K562 (cell line): ENCODE measurements at regions not wholly inside any gene's neighbourhood (a gene's known extent, or its start where the extent isn't known, plus 50 kb on each side); places are given as distances from the start of the nearest gene placed in this dataset.

Source experiments
- ATAC-seq: fragments of 200-7000 bp; cut with Tn5 transposase; 3 replicates; pipeline ENCODE4 v1.9.1; 2020; ENCODE audit warnings: moderate library complexity
- BruUV-seq: library from RNA; stranded (reverse); fragments of 400-500 nt; replicated peaks from 2 replicates; lab custom pipeline; 2021; lab: Mats Ljungman, UMichigan
- CTCF ChIA-PET: fragments of 300-600 bp; formaldehyde crosslinking; extraction: SDS; loops from one replicate; lab custom pipeline; 2021; ENCODE audit warnings: low intra/inter-chr PET ratio; lab: Yijun Ruan, JAX
- POLR2A ChIA-PET: fragments of 300-600, 350-650 bp; sonication (Branson Sonifier 250); formaldehyde crosslinking; extraction: SDS; loops from one replicate; lab custom pipeline; 2021; ENCODE audit warnings: antibody characterized with exemption, inconsistent platforms; lab: Yijun Ruan, JAX
- DNase-seq, 4 experiments: peaks; one replicate each; pipeline versions ENCODE4 v3.0.0 to v3.0.0-alpha.2; 2011 to 2018; ENCODE audit warnings: low spot score in 3 of 4, mixed read lengths in 3 of 4; ENCODE audit errors: extremely low read depth in 1 of 4
- FAIRE-seq: peaks from 2 replicates; lab custom pipeline; 2011; peaks lifted over from hg19 to GRCh38; lab: Jason Lieb, UNC
- H2AFZ ChIP-seq: 2 replicates; pipeline ENCODE4 v1.6.0; 2011; ENCODE audit warnings: low read depth, low read length, control low read depth, inconsistent platforms
- H3K27ac ChIP-seq: fragments of 200-600 bp; 3 replicates; pipeline ENCODE4 v1.8.0; 2011; ENCODE audit warnings: low read depth, mild to moderate bottlenecking, control low read depth, inconsistent platforms, low read length, moderate library complexity, mixed read lengths; ENCODE audit errors: extremely low read depth
- H3K27me3 ChIP-seq, 2 experiments: fragments of 300-600 bp in 1 of 2; 2 replicates in 1 of 2; 3 replicates in 1 of 2; pipeline versions ENCODE4 v1.6.0 to v1.8.0; 2011; ENCODE audit warnings: inconsistent platforms in 2 of 2, low read length in 2 of 2, mild to moderate bottlenecking in 1 of 2, mixed read lengths in 1 of 2, moderate library complexity in 1 of 2; ENCODE audit not compliant: control insufficient read depth in 2 of 2, insufficient read depth in 2 of 2
- H3K36me3 ChIP-seq: fragments of 300-600 bp; 3 replicates; pipeline ENCODE4 v1.8.0; 2011; ENCODE audit warnings: mild to moderate bottlenecking, low read length, inconsistent platforms; ENCODE audit not compliant: control insufficient read depth, insufficient read depth
- H3K4me1 ChIP-seq, 2 experiments: fragments of 200-600 bp in 1 of 2; replicated peaks in 1 of 2; 2 replicates in 1 of 2; 3 replicates in 1 of 2; pipeline versions ENCODE4 v1.5.1 to v1.8.0; 2011; ENCODE audit warnings: inconsistent platforms in 2 of 2, low read length in 2 of 2, mild to moderate bottlenecking in 1 of 2, mixed read lengths in 1 of 2, moderate library complexity in 1 of 2; ENCODE audit not compliant: control insufficient read depth in 2 of 2, insufficient read depth in 2 of 2
- H3K4me2 ChIP-seq: 2 replicates; pipeline ENCODE4 v1.6.1; 2011; ENCODE audit warnings: low read length, control low read depth, inconsistent platforms, mixed read lengths; ENCODE audit not compliant: insufficient read depth
- H3K4me3 ChIP-seq: fragments of 200-600 bp; sonication (generic), shearing (Covaris generic); 2 replicates; pipeline ENCODE4 v1.5.1; 2016; ENCODE audit warnings: control low read depth, inconsistent platforms
- H3K79me2 ChIP-seq: fragments of 200-600 bp; 3 replicates; pipeline ENCODE4 v1.8.0; 2011; ENCODE audit warnings: low read length, inconsistent platforms; ENCODE audit not compliant: control insufficient read depth, insufficient read depth
- H3K9ac ChIP-seq, 2 experiments: 2 replicates each; pipeline versions ENCODE4 v1.6.0 to v1.6.1; 2011; ENCODE audit warnings: low read depth in 2 of 2, low read length in 2 of 2, control low read depth in 1 of 2, inconsistent platforms in 1 of 2, mild to moderate bottlenecking in 1 of 2, mixed read lengths in 1 of 2; ENCODE audit not compliant: insufficient read depth in 1 of 2
- H3K9me1 ChIP-seq: one replicate; pipeline ENCODE4 v1.6.0; 2011; ENCODE audit warnings: inconsistent platforms, mild to moderate bottlenecking, low read length, moderate library complexity; ENCODE audit not compliant: control insufficient read depth, insufficient read depth
- H3K9me3 ChIP-seq: replicated peaks from 2 replicates; pipeline ENCODE4 v1.5.1; 2011; ENCODE audit warnings: low read depth, low read length, inconsistent platforms; ENCODE audit not compliant: control insufficient read depth, insufficient read depth
- H4K20me1 ChIP-seq: replicated peaks from 2 replicates; pipeline ENCODE4 v1.6.1; 2011; ENCODE audit warnings: low read length, inconsistent platforms, mixed read lengths; ENCODE audit not compliant: control insufficient read depth, insufficient read depth
- CXXC5 ChIP-seq: fragments of 250-450 bp; sonication (Bioruptor Pico); IDR thresholded peaks from 2 replicates; pipeline ENCODE4 v1.8.0; 2022; ENCODE audit warnings: inconsistent platforms, mild to moderate bottlenecking, moderate library complexity
- DNMT1 ChIP-seq: fragments of 450-650 bp; IDR thresholded peaks from 2 replicates; pipeline ENCODE4 v1.6.1; 2016; ENCODE audit warnings: antibody characterized with exemption, mild to moderate bottlenecking
- ETS2 ChIP-seq: IDR thresholded peaks from 2 replicates; pipeline ENCODE4 v1.6.1; 2016; ENCODE audit warnings: borderline replicate concordance, missing genetic modification characterization, mild to moderate bottlenecking, moderate library complexity, missing compliant biosample characterization; ENCODE audit not compliant: poor library complexity, severe bottlenecking
- EZH2 ChIP-seq: IDR thresholded peaks from 2 replicates; pipeline ENCODE4 v1.6.1; 2012; ENCODE audit warnings: low read depth, mild to moderate bottlenecking, inconsistent platforms, low read length, borderline replicate concordance
- RFX7 ChIP-seq: fragments of 250-450 bp; sonication (Bioruptor Pico); IDR thresholded peaks from 2 replicates; pipeline ENCODE4 v1.5.1; 2021; ENCODE audit warnings: mild to moderate bottlenecking
- SMARCE1 ChIP-seq: fragments of 450-650 bp; IDR thresholded peaks from 2 replicates; pipeline ENCODE4 v1.7.1; 2016; ENCODE audit warnings: mild to moderate bottlenecking
- TCF7 ChIP-seq: sonication (generic); IDR thresholded peaks from 2 replicates; pipeline ENCODE4 v1.6.1; 2016; ENCODE audit warnings: antibody characterized with exemption, borderline replicate concordance
- ZNF274 ChIP-seq: IDR thresholded peaks from 2 replicates; pipeline ENCODE4 v1.6.1; 2011; ENCODE audit warnings: low read depth, mild to moderate bottlenecking, low read length, moderate library complexity, borderline replicate concordance
- ZNF316 ChIP-seq: fragments of 450-650 bp; IDR thresholded peaks from 2 replicates; pipeline ENCODE4 v1.6.1; 2016
- ZNF778 ChIP-seq: fragments of 450-650 bp; formaldehyde crosslinking; IDR thresholded peaks from 2 replicates; pipeline ENCODE4 v1.4.0; 2020; ENCODE audit warnings: mild to moderate bottlenecking, moderate library complexity
- WGBS: fragments of 100-300 bp; shearing (Covaris generic); methylation state at CpG from one replicate; pipeline ENCODE4 v1.1.6; 2016; ENCODE audit warnings: low coverage, mixed read lengths; ENCODE audit not compliant: insufficient coverage; ENCODE audit errors: missing lambda C conversion rate; 5-methylcytosine and 5-hydroxymethylcytosine counted together
- in situ Hi-C: fragments of 300-500 bp; cut with MboI; formaldehyde crosslinking; loops from 4 replicates; pipeline ENCODE4 v1.15.0; 2018; ENCODE audit warnings: inconsistent platforms, mixed read lengths
- intact Hi-C: fragments of 100-400 bp; cut with micrococcal nuclease; formaldehyde crosslinking; loops from 2 replicates; pipeline ENCODE4 v1.14.2; 2022
- TF ChIP-seq, protein P1 (sequence below): fragments of 450-650 bp; IDR thresholded peaks from 2 replicates; pipeline ENCODE4 v1.6.1; 2017; ENCODE audit warnings: antibody characterized with exemption, mild to moderate bottlenecking
- TF ChIP-seq, protein P2 (sequence below), 2 experiments: fragments of 450-650 bp; formaldehyde crosslinking in 1 of 2; IDR thresholded peaks; 2 replicates each; pipeline versions ENCODE4 v1.4.0 to v1.6.1; 2014 to 2020; ENCODE audit warnings: mild to moderate bottlenecking in 2 of 2, borderline replicate concordance in 1 of 2, low read depth in 1 of 2

DNA sequence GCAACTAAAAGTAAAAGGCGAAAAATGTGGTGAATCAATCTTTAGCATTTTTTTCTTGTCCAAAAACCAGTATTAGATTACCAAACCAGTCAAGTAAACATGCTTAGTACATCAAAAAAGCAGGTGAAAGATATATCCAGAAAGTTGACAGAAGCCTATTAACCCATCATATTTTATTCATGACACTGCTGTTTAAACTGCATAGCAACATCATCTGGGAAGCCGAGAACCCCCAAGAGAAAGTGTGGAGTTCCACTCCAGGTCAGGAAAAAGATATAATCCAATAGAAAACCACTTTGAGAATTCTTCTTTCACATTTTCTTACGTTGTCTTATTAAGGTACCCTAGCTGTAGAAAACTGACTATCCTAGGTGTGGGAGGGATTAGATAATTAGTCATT lies 466.8 kb upstream of the CDH8 start:
- H3K27ac ChIP-seq, result no peak overlapping the region
- ATAC-seq (no peak), FAIRE-seq (no peak), DNase-seq (no peak)
- no peaks in the 10 kb centered on the region for H3K79me2 ChIP-seq
- H3K9me1 ChIP-seq, result no peaks in the 10 kb centered on the region
- no TSS peak for BruUV-seq
- intact Hi-C loops (no loop called here), in situ Hi-C loops (no loop called here)
- ChIA-PET POLR2A (no interaction called here), CTCF (no interaction called here)
- H4K20me1 ChIP-seq, result no peaks in the 10 kb centered on the region
- 0% methylated on average over 3 of the region's 3 CpGs for WGBS
- no peaks in the 10 kb centered on the region for H3K27me3 ChIP-seq
- H3K36me3 ChIP-seq, result no peaks in the 10 kb centered on the region
- H3K4me1 ChIP-seq, result no peaks in the 10 kb centered on the region
- no peak overlapping the region for H3K4me3 ChIP-seq
- H2AFZ ChIP-seq, result no peak overlapping the region
- H3K4me2 ChIP-seq, result no peak overlapping the region
- no peak overlapping the region for H3K9ac ChIP-seq
- H3K9me3 ChIP-seq, result no peaks in the 10 kb centered on the region
- no peak for TF ChIP-seq ZNF274
- TF ChIP-seq SMARCE1, result no peak
- no peak for TF ChIP-seq TCF7
- TF ChIP-seq EZH2, result no peak
- TF ChIP-seq, protein P1, sequence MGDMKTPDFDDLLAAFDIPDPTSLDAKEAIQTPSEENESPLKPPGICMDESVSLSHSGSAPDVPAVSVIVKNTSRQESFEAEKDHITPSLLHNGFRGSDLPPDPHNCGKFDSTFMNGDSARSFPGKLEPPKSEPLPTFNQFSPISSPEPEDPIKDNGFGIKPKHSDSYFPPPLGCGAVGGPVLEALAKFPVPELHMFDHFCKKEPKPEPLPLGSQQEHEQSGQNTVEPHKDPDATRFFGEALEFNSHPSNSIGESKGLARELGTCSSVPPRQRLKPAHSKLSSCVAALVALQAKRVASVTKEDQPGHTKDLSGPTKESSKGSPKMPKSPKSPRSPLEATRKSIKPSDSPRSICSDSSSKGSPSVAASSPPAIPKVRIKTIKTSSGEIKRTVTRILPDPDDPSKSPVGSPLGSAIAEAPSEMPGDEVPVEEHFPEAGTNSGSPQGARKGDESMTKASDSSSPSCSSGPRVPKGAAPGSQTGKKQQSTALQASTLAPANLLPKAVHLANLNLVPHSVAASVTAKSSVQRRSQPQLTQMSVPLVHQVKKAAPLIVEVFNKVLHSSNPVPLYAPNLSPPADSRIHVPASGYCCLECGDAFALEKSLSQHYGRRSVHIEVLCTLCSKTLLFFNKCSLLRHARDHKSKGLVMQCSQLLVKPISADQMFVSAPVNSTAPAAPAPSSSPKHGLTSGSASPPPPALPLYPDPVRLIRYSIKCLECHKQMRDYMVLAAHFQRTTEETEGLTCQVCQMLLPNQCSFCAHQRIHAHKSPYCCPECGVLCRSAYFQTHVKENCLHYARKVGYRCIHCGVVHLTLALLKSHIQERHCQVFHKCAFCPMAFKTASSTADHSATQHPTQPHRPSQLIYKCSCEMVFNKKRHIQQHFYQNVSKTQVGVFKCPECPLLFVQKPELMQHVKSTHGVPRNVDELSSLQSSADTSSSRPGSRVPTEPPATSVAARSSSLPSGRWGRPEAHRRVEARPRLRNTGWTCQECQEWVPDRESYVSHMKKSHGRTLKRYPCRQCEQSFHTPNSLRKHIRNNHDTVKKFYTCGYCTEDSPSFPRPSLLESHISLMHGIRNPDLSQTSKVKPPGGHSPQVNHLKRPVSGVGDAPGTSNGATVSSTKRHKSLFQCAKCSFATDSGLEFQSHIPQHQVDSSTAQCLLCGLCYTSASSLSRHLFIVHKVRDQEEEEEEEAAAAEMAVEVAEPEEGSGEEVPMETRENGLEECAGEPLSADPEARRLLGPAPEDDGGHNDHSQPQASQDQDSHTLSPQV, result no peak
- TF ChIP-seq ZNF316, result no peak
- TF ChIP-seq RFX7 (CRISPR knock-in tag), result no peak
- no peak for TF ChIP-seq DNMT1
- TF ChIP-seq, protein P2, sequence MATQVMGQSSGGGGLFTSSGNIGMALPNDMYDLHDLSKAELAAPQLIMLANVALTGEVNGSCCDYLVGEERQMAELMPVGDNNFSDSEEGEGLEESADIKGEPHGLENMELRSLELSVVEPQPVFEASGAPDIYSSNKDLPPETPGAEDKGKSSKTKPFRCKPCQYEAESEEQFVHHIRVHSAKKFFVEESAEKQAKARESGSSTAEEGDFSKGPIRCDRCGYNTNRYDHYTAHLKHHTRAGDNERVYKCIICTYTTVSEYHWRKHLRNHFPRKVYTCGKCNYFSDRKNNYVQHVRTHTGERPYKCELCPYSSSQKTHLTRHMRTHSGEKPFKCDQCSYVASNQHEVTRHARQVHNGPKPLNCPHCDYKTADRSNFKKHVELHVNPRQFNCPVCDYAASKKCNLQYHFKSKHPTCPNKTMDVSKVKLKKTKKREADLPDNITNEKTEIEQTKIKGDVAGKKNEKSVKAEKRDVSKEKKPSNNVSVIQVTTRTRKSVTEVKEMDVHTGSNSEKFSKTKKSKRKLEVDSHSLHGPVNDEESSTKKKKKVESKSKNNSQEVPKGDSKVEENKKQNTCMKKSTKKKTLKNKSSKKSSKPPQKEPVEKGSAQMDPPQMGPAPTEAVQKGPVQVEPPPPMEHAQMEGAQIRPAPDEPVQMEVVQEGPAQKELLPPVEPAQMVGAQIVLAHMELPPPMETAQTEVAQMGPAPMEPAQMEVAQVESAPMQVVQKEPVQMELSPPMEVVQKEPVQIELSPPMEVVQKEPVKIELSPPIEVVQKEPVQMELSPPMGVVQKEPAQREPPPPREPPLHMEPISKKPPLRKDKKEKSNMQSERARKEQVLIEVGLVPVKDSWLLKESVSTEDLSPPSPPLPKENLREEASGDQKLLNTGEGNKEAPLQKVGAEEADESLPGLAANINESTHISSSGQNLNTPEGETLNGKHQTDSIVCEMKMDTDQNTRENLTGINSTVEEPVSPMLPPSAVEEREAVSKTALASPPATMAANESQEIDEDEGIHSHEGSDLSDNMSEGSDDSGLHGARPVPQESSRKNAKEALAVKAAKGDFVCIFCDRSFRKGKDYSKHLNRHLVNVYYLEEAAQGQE (IDR thresholded peaks at IDR 0.05; ENCODE audit: borderline replicate concordance), result no peak
- TF ChIP-seq, protein P2 (CRISPR knock-in tag; IDR thresholded peaks at IDR 0.05; ENCODE audit: low read depth), result no peak
- no peak for TF ChIP-seq ETS2 (tag)
- TF ChIP-seq CXXC5 (CRISPR knock-in tag), result no peak
- TF ChIP-seq ZNF778 (CRISPR knock-in tag), result no peak
